ENCODE measurements at regions not wholly inside any gene's neighbourhood (a gene's known extent, or its start where the extent isn't known, plus 50 kb on each side); places are given as distances from the start of the nearest gene placed in this dataset.

DNA sequence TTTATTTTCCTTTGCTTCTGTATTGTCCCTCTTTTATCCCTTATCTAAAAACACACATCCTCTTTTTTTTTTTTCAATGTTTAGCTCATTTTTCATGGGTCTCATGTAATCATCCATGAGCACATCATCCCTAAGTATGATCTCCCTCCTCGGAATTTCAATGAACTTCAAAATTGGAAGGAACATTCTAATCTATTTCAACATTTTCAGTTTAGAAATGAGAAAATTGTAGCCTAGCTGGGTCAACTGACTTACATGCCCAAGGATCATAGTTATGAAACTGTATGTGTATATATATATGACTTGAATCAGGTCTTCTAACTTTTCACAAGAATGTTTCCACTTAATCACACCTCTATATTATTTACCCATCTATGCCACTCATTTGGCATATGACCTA, 77.7 kb downstream of the TUSC1 start:
- TF ChIP-seq USF1 (IDR thresholded peaks at IDR 0.05) (no peak), CREB1 (IDR thresholded peaks at IDR 0.05; ENCODE audit: low read depth) (no peak), YY1 (IDR thresholded peaks at IDR 0.05; ENCODE audit: low read depth) (no peak), NFIC (IDR thresholded peaks at IDR 0.05) (no peak)

DNA sequence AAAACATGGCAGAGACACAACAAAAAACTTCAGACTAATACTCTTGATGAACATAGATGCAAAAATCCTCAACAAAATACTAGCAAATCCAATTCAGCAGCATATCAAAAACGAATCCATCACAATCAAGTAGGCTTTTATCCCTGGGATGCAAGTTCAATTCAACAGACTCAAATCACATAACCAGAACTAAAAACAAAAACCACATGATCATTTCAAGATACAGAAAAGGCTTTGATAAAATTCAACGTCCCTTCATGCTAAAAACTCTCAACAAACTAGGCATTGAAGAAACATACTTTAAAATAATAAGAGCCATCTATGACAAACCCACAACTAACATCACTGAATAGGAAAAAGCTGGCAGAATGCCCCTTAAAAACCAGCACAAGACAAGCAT, 93.6 kb downstream of the TUSC1 start:
- TF ChIP-seq USF1 (IDR thresholded peaks at IDR 0.05) (no peak), CREB1 (IDR thresholded peaks at IDR 0.05; ENCODE audit: low read depth) (no peak), EGR1 (IDR thresholded peaks at IDR 0.05) (no peak), ZBTB7A (IDR thresholded peaks at IDR 0.05; ENCODE audit: low read depth) (no peak), EP300 (IDR thresholded peaks at IDR 0.05; ENCODE audit: borderline replicate concordance) (no peak), CEBPB (IDR thresholded peaks at IDR 0.05) (no peak), FOXM1 (IDR thresholded peaks at IDR 0.05; ENCODE audit: borderline replicate concordance, low read depth) (no peak), RAD21 (IDR thresholded peaks at IDR 0.05; ENCODE audit: low read depth) (no peak), NFIC (IDR thresholded peaks at IDR 0.05) (no peak), TAF1 (IDR thresholded peaks at IDR 0.05; ENCODE audit: low read depth) (no peak), TCF12 (IDR thresholded peaks at IDR 0.05; ENCODE audit: low read depth) (no peak), MAX (IDR thresholded peaks at IDR 0.05) (no peak), YY1 (IDR thresholded peaks at IDR 0.05; ENCODE audit: low read depth) (no peak), TEAD4 (IDR thresholded peaks at IDR 0.05) (no peak)
- TF ChIP-seq, protein P1, sequence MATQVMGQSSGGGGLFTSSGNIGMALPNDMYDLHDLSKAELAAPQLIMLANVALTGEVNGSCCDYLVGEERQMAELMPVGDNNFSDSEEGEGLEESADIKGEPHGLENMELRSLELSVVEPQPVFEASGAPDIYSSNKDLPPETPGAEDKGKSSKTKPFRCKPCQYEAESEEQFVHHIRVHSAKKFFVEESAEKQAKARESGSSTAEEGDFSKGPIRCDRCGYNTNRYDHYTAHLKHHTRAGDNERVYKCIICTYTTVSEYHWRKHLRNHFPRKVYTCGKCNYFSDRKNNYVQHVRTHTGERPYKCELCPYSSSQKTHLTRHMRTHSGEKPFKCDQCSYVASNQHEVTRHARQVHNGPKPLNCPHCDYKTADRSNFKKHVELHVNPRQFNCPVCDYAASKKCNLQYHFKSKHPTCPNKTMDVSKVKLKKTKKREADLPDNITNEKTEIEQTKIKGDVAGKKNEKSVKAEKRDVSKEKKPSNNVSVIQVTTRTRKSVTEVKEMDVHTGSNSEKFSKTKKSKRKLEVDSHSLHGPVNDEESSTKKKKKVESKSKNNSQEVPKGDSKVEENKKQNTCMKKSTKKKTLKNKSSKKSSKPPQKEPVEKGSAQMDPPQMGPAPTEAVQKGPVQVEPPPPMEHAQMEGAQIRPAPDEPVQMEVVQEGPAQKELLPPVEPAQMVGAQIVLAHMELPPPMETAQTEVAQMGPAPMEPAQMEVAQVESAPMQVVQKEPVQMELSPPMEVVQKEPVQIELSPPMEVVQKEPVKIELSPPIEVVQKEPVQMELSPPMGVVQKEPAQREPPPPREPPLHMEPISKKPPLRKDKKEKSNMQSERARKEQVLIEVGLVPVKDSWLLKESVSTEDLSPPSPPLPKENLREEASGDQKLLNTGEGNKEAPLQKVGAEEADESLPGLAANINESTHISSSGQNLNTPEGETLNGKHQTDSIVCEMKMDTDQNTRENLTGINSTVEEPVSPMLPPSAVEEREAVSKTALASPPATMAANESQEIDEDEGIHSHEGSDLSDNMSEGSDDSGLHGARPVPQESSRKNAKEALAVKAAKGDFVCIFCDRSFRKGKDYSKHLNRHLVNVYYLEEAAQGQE (IDR thresholded peaks at IDR 0.05; ENCODE audit: low read depth): no peak

GRCh38 chr9:25573281-25573680, 105.0 kb downstream of the TUSC1 start:
- TF ChIP-seq, protein P1 (IDR thresholded peaks at IDR 0.05; ENCODE audit: low read depth): no peak
- TF ChIP-seq NFIC (IDR thresholded peaks at IDR 0.05): no peak
- TF ChIP-seq TAF1 (IDR thresholded peaks at IDR 0.05; ENCODE audit: low read depth): no peak
- no peak for TF ChIP-seq ZBTB7A (IDR thresholded peaks at IDR 0.05; ENCODE audit: low read depth)
- no peak for TF ChIP-seq TCF12 (IDR thresholded peaks at IDR 0.05; ENCODE audit: low read depth)
- no peak for TF ChIP-seq RAD21 (IDR thresholded peaks at IDR 0.05; ENCODE audit: low read depth)

- TF ChIP-seq USF1 (IDR thresholded peaks at IDR 0.05) (no peak), TCF12 (IDR thresholded peaks at IDR 0.05; ENCODE audit: low read depth) (no peak), MAX (IDR thresholded peaks at IDR 0.05) (no peak), NFIC (IDR thresholded peaks at IDR 0.05) (no peak), YY1 (IDR thresholded peaks at IDR 0.05; ENCODE audit: low read depth) (no peak), TAF1 (IDR thresholded peaks at IDR 0.05; ENCODE audit: low read depth) (no peak), FOXM1 (IDR thresholded peaks at IDR 0.05; ENCODE audit: borderline replicate concordance, low read depth) (no peak), ZBTB7A (IDR thresholded peaks at IDR 0.05; ENCODE audit: low read depth) (no peak), EGR1 (IDR thresholded peaks at IDR 0.05) (no peak), RAD21 (IDR thresholded peaks at IDR 0.05; ENCODE audit: low read depth) (no peak), TEAD4 (IDR thresholded peaks at IDR 0.05) (no peak), CREB1 (IDR thresholded peaks at IDR 0.05; ENCODE audit: low read depth) (no peak), EP300 (IDR thresholded peaks at IDR 0.05; ENCODE audit: borderline replicate concordance) (no peak), CEBPB (IDR thresholded peaks at IDR 0.05) (no peak)
- TF ChIP-seq, protein P1 (IDR thresholded peaks at IDR 0.05; ENCODE audit: low read depth): no peak
Measured at GRCh38 chr9:25571491-25571890, 106.8 kb downstream of the TUSC1 start.
